ENCODE measurements at regions not wholly inside any gene's neighbourhood (a gene's known extent, or its start where the extent isn't known, plus 50 kb on each side); places are given as distances from the start of the nearest gene placed in this dataset.
A peak's percentile ranks its signal among the peaks of the same experiment; 100 is the strongest.

DNA sequence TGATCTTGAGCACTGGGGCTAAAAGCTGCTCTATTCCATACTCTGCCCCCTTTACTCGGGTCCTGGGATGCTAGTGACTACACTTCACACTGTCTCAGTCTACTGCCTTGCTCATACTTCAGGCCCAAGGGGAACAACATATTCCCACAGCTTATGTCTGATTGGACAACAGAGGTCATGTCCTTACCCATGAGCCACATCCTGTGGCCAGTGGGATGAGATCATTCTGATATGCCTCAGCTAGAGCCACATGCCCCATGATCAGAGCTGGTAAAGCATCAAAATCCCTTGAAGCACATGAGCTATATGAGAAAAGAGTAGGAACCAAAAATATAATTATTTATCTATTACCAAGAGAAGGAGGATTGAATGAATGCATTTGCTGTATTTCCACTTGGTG, 290.1 kb upstream of the TSHZ3 start:
- H3K9ac ChIP-seq (ENCODE audit: low read depth, low read length, poor library complexity): no peak overlapping the region
- H3K36me3 ChIP-seq (replicated peaks in 1 of 2; ENCODE audit: control insufficient read depth in 2 of 2, insufficient read depth in 2 of 2, low read length in 2 of 2): no peaks in the 10 kb centered on the region
- H3K4me1 ChIP-seq (ENCODE audit: control insufficient read depth in 2 of 2, insufficient read depth in 1 of 2, low read depth in 1 of 2, low read length in 2 of 2): no peaks in the 10 kb centered on the region
- DNase-seq (ENCODE audit: low spot score): no peak
- no peak overlapping the region for H3K4me2 ChIP-seq (ENCODE audit: insufficient read depth, low read length, poor library complexity, severe bottlenecking)
- H2AK5ac ChIP-seq (ENCODE audit: low read depth, low read length): no peak overlapping the region
- no peak overlapping the region for H2BK12ac ChIP-seq (ENCODE audit: low read length)
- H4K91ac ChIP-seq (ENCODE audit: low read depth, low read length, poor library complexity): no peak overlapping the region
- H2BK120ac ChIP-seq (ENCODE audit: low read depth, low read length): no peak overlapping the region
- no peak overlapping the region for H3K4ac ChIP-seq (ENCODE audit: low read length)
- H3K18ac ChIP-seq (ENCODE audit: low read length): no peak overlapping the region
- H3K79me1 ChIP-seq (ENCODE audit: low read depth, low read length): no peaks in the 10 kb centered on the region
- no peak overlapping the region for H3K23ac ChIP-seq (ENCODE audit: low read depth, low read length, poor library complexity)
- no peak overlapping the region for H3K4me3 ChIP-seq (ENCODE audit: low read length in 2 of 2)
- no peak overlapping the region for H2AFZ ChIP-seq (ENCODE audit: low read length)
- no peak overlapping the region for H3K27ac ChIP-seq (replicated peaks; ENCODE audit: low read length)
- H3K14ac ChIP-seq (ENCODE audit: low read length): no peak overlapping the region
- H4K8ac ChIP-seq (ENCODE audit: low read depth, low read length): no peak overlapping the region
- WGBS, 2 donors (ENCODE audit: extremely low coverage in 2 of 2, insufficient read length in 2 of 2, insufficient replicate concordance in 1 of 2): no CpG with 5 or more reads among the region's 1 CpG
- no peak overlapping the region for H2BK15ac ChIP-seq (ENCODE audit: low read length)
- no peaks in the 10 kb centered on the region for H3K27me3 ChIP-seq (ENCODE audit: control insufficient read depth in 3 of 3, insufficient read depth in 3 of 3, low read depth in 1 of 3, low read length in 3 of 3)
- no peak overlapping the region for H2BK5ac ChIP-seq (ENCODE audit: low read length)
- H3K9me3 ChIP-seq (replicated peaks in 1 of 2; ENCODE audit: control insufficient read depth in 2 of 2, insufficient read depth in 1 of 2, low read depth in 1 of 2, low read length in 2 of 2): no peaks in the 10 kb centered on the region

DNA sequence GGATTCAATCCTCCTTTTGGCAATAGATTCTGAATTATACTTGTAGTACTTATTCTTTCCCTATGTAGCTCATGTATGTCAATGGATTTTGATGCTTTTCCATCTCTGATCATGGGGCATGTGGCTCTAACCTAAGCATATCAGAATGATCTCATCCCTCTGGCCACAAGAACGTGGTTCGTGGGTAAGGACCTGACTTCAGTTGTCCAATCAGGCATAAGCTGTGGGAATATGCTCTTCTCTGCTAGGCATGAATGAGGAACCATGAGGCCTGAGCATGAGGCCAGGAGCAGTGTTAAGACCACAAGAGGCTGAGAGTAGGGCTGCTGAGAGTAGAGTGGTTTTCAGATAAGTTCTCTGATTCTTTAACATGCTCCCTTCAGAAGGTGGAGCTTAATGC, 292.4 kb upstream of the TSHZ3 start:
- no peak overlapping the region for H3K9ac ChIP-seq (ENCODE audit: low read depth, low read length, poor library complexity)
- H2BK12ac ChIP-seq (ENCODE audit: low read length): no peak overlapping the region
- H4K8ac ChIP-seq (ENCODE audit: low read depth, low read length): no peak overlapping the region
- no peak overlapping the region for H3K23ac ChIP-seq (ENCODE audit: low read depth, low read length, poor library complexity)
- no peak overlapping the region for H2BK120ac ChIP-seq (ENCODE audit: low read depth, low read length)
- no peak overlapping the region for H4K91ac ChIP-seq (ENCODE audit: low read depth, low read length, poor library complexity)
- no peaks in the 10 kb centered on the region for H3K4me1 ChIP-seq (ENCODE audit: control insufficient read depth in 2 of 2, insufficient read depth in 1 of 2, low read depth in 1 of 2, low read length in 2 of 2)
- H2AFZ ChIP-seq (ENCODE audit: low read length): no peak overlapping the region
- no peak overlapping the region for H2AK5ac ChIP-seq (ENCODE audit: low read depth, low read length)
- no peaks in the 10 kb centered on the region for H3K36me3 ChIP-seq (replicated peaks in 1 of 2; ENCODE audit: control insufficient read depth in 2 of 2, insufficient read depth in 2 of 2, low read length in 2 of 2)
- H2BK5ac ChIP-seq (ENCODE audit: low read length): no peak overlapping the region
- DNase-seq (ENCODE audit: low spot score): no peak
- H3K4me2 ChIP-seq (ENCODE audit: insufficient read depth, low read length, poor library complexity, severe bottlenecking): no peak overlapping the region
- no peak overlapping the region for H3K27ac ChIP-seq (replicated peaks; ENCODE audit: low read length)
- H3K18ac ChIP-seq (ENCODE audit: low read length): no peak overlapping the region
- no peak overlapping the region for H2BK15ac ChIP-seq (ENCODE audit: low read length)
- no peak overlapping the region for H3K4me3 ChIP-seq (ENCODE audit: low read length in 2 of 2)
- no CpG with 5 or more reads among the region's 2 CpGs for WGBS, 2 donors (ENCODE audit: extremely low coverage in 2 of 2, insufficient read length in 2 of 2, insufficient replicate concordance in 1 of 2)
- H3K14ac ChIP-seq (ENCODE audit: low read length): no peak overlapping the region
- no peaks in the 10 kb centered on the region for H3K27me3 ChIP-seq (ENCODE audit: control insufficient read depth in 3 of 3, insufficient read depth in 3 of 3, low read depth in 1 of 3, low read length in 3 of 3)
- no peaks in the 10 kb centered on the region for H3K79me1 ChIP-seq (ENCODE audit: low read depth, low read length)
- no peak overlapping the region for H3K4ac ChIP-seq (ENCODE audit: low read length)
- H3K9me3 ChIP-seq (replicated peaks in 1 of 2; ENCODE audit: control insufficient read depth in 2 of 2, insufficient read depth in 1 of 2, low read depth in 1 of 2, low read length in 2 of 2): no peaks in the 10 kb centered on the region

DNA sequence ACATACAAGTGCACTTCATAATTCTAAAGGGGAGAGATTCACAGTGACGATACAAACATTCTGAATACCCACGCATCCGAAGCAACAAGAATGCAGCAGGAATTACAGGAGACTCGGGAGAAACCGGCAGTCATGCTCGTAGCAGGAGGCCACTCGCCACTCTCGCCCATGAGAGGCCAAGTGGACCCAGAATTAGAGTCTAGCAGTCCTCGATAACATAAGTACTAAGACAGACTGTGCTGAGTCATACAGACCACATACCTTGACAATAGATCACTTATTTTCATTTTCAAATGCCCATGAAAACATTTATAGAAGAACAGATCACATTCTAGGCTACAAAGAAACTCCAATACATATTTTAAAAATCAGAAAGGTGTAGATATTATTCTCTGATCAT, 299.1 kb upstream of the TSHZ3 start:
- no peak overlapping the region for H2BK12ac ChIP-seq (ENCODE audit: low read length)
- no peak overlapping the region for H2BK120ac ChIP-seq (ENCODE audit: low read depth, low read length)
- H4K91ac ChIP-seq (ENCODE audit: low read depth, low read length, poor library complexity): no peak overlapping the region
- H4K8ac ChIP-seq (ENCODE audit: low read depth, low read length): peak overlapping the region; percentile 65
- H3K9me3 ChIP-seq (replicated peaks in 1 of 2; ENCODE audit: control insufficient read depth in 2 of 2, insufficient read depth in 1 of 2, low read depth in 1 of 2, low read length in 2 of 2): no peaks in the 10 kb centered on the region
- peak overlapping the region; percentile 38 for H3K14ac ChIP-seq (ENCODE audit: low read length)
- no peak overlapping the region for H2BK15ac ChIP-seq (ENCODE audit: low read length)
- no CpG with 5 or more reads among the region's 9 CpGs for WGBS, 2 donors (ENCODE audit: extremely low coverage in 2 of 2, insufficient read length in 2 of 2, insufficient replicate concordance in 1 of 2)
- no peaks in the 10 kb centered on the region for H3K4me1 ChIP-seq (ENCODE audit: control insufficient read depth in 2 of 2, insufficient read depth in 1 of 2, low read depth in 1 of 2, low read length in 2 of 2)
- H3K23ac ChIP-seq (ENCODE audit: low read depth, low read length, poor library complexity): no peak overlapping the region
- no peak overlapping the region for H2BK5ac ChIP-seq (ENCODE audit: low read length)
- H2AK5ac ChIP-seq (ENCODE audit: low read depth, low read length): no peak overlapping the region
- DNase-seq (ENCODE audit: low spot score): no peak
- no peaks in the 10 kb centered on the region for H3K36me3 ChIP-seq (replicated peaks in 1 of 2; ENCODE audit: control insufficient read depth in 2 of 2, insufficient read depth in 2 of 2, low read length in 2 of 2)
- H3K79me1 ChIP-seq (ENCODE audit: low read depth, low read length): no peaks in the 10 kb centered on the region
- no peak overlapping the region for H3K4ac ChIP-seq (ENCODE audit: low read length)
- H3K4me3 ChIP-seq (ENCODE audit: low read length in 2 of 2): no peak overlapping the region
- H2AFZ ChIP-seq (ENCODE audit: low read length): no peak overlapping the region
- H3K9ac ChIP-seq (ENCODE audit: low read depth, low read length, poor library complexity): no peak overlapping the region
- H3K18ac ChIP-seq (ENCODE audit: low read length): no peak overlapping the region
- no peak overlapping the region for H3K27ac ChIP-seq (replicated peaks; ENCODE audit: low read length)
- H3K4me2 ChIP-seq (ENCODE audit: insufficient read depth, low read length, poor library complexity, severe bottlenecking): no peak overlapping the region
- no peaks in the 10 kb centered on the region for H3K27me3 ChIP-seq (ENCODE audit: control insufficient read depth in 3 of 3, insufficient read depth in 3 of 3, low read depth in 1 of 3, low read length in 3 of 3)

DNA sequence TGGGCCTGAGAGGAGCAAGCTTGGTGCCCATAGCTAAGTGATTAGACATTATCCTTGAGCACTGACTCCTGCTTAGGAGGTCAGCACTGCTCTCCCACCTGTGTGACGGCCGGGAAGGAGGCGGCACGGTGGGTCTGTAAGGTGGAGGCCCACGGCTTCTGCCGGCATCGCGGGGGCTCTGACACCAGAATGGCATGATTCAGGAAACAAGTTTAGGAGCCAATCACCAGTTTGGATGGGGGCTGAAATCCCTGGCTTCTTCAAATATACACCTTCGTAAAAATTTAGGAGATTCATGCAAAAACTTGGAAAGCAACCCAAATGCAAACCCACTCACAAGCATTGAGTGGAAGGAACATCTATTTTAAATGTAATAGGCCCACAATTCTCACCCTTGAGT, 307.3 kb upstream of the TSHZ3 start:
- Histone ChIP-seq H3K4me3 (ENCODE audit: low read length in 2 of 2) (no peak overlapping the region), H3K9me3 (replicated peaks in 1 of 2; ENCODE audit: control insufficient read depth in 2 of 2, insufficient read depth in 1 of 2, low read depth in 1 of 2, low read length in 2 of 2) (no peaks in the 10 kb centered on the region), H3K79me1 (ENCODE audit: low read depth, low read length) (no peaks in the 10 kb centered on the region), H2AK5ac (ENCODE audit: low read depth, low read length) (no peak overlapping the region), H2AFZ (ENCODE audit: low read length) (no peak overlapping the region), H4K8ac (ENCODE audit: low read depth, low read length) (no peak overlapping the region), H2BK12ac (ENCODE audit: low read length) (no peak overlapping the region), H4K91ac (ENCODE audit: low read depth, low read length, poor library complexity) (no peak overlapping the region), H3K36me3 (replicated peaks in 1 of 2; ENCODE audit: control insufficient read depth in 2 of 2, insufficient read depth in 2 of 2, low read length in 2 of 2) (no peaks in the 10 kb centered on the region), H2BK15ac (ENCODE audit: low read length) (no peak overlapping the region), H3K14ac (ENCODE audit: low read length) (no peak overlapping the region), H3K9ac (ENCODE audit: low read depth, low read length, poor library complexity) (no peak overlapping the region), H3K27ac (replicated peaks; ENCODE audit: low read length) (no peak overlapping the region), H2BK120ac (ENCODE audit: low read depth, low read length) (no peak overlapping the region), H3K4me1 (ENCODE audit: control insufficient read depth in 2 of 2, insufficient read depth in 1 of 2, low read depth in 1 of 2, low read length in 2 of 2) (no peaks in the 10 kb centered on the region), H3K18ac (ENCODE audit: low read length) (no peak overlapping the region), H3K27me3 (ENCODE audit: control insufficient read depth in 3 of 3, insufficient read depth in 3 of 3, low read depth in 1 of 3, low read length in 3 of 3) (no peaks in the 10 kb centered on the region), H3K23ac (ENCODE audit: low read depth, low read length, poor library complexity) (no peak overlapping the region), H3K4ac (ENCODE audit: low read length) (no peak overlapping the region), H2BK5ac (ENCODE audit: low read length) (no peak overlapping the region), H3K4me2 (ENCODE audit: insufficient read depth, low read length, poor library complexity, severe bottlenecking) (no peak overlapping the region)
- DNase-seq (ENCODE audit: low spot score): no peak
- WGBS, 2 donors (ENCODE audit: extremely low coverage in 2 of 2, insufficient read length in 2 of 2, insufficient replicate concordance in 1 of 2): no CpG with 5 or more reads among the region's 9 CpGs

Data from neuronal stem cell (in vitro differentiated cells).